ENCODE measurements at regions not wholly inside any gene's neighbourhood (a gene's known extent, or its start where the extent isn't known, plus 50 kb on each side); places are given as distances from the start of the nearest gene placed in this dataset.

DNA sequence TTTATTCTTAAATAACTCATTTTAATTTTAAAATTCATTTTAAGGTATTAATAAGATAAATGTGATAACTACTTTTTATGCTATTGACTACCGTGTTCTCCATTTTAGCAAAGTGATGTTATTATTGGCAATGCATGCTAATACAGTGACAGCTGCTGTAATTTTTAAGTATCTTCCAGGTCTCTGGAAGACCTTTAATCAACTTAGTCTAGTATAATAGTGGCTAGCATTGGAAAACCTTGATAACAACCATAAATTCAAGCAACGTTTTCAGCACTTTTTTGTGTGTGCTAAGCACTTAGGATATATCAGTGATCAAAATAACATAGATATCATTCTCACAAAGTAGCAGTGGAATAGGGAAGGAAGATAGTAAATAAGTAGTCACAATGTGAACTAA is 230.9 kb upstream of the MAGI2 start:
- Histone ChIP-seq H3K27ac (no peak overlapping the region), H3K4me3 (no peak overlapping the region), H3K9me3 (replicated peaks in 1 of 11) (no peaks in the 10 kb centered on the region), H3K4me2 (no peak overlapping the region), H3K4me1 (no peaks in the 10 kb centered on the region), H4K20me1 (no peaks in the 10 kb centered on the region), H3K36me3 (no peaks in the 10 kb centered on the region), H3K9ac (no peak overlapping the region), H3K27me3 (no peaks in the 10 kb centered on the region)
- TF ChIP-seq Cebpa-rat (IDR thresholded peaks at IDR 0.05), result no peak

DNA sequence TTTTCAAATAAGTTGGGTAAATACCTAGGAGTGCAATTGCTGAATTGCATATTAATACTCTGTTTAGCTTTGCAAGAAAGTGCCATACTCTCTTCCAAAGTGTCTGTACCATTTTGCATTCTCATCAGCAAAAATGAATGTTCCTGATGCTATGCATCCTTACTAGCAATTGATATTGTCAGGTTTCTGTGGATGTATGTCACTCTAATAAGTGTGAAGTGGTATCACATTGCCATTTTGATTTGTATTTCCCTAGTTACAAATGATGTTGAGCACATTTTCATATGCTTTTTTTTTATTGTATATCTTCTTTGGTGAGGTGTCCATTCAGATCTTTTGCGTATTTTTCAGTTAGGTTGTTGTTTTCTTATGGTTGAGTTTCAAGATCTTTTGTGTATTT is 230.4 kb upstream of the MAGI2 start:
- no peaks in the 10 kb centered on the region for H4K20me1 ChIP-seq
- H3K4me1 ChIP-seq, result no peaks in the 10 kb centered on the region
- H3K27ac ChIP-seq, result no peak overlapping the region
- no peak for TF ChIP-seq Cebpa-rat (IDR thresholded peaks at IDR 0.05)
- H3K9me3 ChIP-seq (replicated peaks in 1 of 11), result no peaks in the 10 kb centered on the region
- H3K4me2 ChIP-seq, result no peak overlapping the region
- no peak overlapping the region for H3K4me3 ChIP-seq
- H3K36me3 ChIP-seq, result no peaks in the 10 kb centered on the region
- no peak overlapping the region for H3K9ac ChIP-seq
- H3K27me3 ChIP-seq, result no peaks in the 10 kb centered on the region

DNA sequence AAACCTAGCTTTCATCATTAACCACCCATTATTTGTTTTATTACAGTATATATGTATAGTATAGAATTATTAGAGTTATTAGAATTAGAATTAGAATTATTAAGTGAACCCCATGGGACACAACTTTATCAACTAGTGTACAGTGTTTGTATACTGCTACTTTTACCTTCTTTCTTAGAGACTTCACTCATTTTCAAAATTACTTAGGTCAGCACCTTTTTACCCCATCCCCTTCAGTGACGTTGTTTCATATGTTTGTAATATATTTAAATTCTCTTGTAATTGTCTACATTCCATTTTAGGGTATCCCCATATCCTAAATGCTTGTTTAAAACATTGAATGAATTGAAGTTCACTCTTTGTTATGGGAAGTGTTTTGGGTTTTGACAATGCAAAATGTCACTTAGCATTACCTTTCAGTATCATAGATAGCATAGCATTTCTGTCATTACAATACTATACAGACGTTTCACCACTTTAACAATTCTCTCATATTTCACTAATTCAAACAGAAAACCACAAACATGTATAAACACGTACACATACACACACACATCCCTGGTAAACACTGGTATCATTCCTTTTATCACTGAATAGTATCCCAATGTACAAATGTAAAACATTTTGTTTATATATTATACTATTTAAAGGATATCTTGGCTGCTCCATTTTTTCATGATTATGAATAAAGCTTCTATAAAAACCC is 229.9 kb upstream of the MAGI2 start:
- no peak overlapping the region for H3K9ac ChIP-seq
- H3K4me1 ChIP-seq, result no peaks in the 10 kb centered on the region
- no peaks in the 10 kb centered on the region for H3K36me3 ChIP-seq
- no peaks in the 10 kb centered on the region for H3K9me3 ChIP-seq (replicated peaks in 1 of 11)
- H3K4me3 ChIP-seq, result no peak overlapping the region
- no peak for TF ChIP-seq Cebpa-rat (IDR thresholded peaks at IDR 0.05)
- H3K27ac ChIP-seq, result no peak overlapping the region
- no peak overlapping the region for H3K4me2 ChIP-seq
- H4K20me1 ChIP-seq, result no peaks in the 10 kb centered on the region
- no peaks in the 10 kb centered on the region for H3K27me3 ChIP-seq

DNA sequence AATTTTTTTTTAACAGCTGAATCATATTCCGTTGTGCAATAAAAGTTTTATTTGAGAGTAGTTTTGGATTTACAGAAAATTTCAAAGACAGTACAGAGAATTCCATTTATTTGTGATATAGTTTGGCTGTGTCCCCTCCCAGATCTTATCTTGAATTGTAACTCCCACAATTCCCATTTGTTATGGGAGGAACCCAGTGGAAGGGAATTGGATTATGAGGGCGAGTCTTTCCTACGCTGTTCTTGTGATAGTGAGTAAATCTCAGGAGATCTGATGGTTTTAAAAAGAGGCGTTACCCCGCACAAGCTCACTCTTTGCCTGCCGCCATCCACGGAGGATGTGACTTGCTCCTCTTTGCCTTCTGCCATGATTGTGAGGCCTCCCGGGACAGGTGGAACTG is 228.0 kb upstream of the MAGI2 start:
- Histone ChIP-seq H3K4me3 (no peak overlapping the region), H3K27ac (no peak overlapping the region), H3K9ac (no peak overlapping the region), H3K4me1 (no peaks in the 10 kb centered on the region), H3K36me3 (no peaks in the 10 kb centered on the region), H3K27me3 (no peaks in the 10 kb centered on the region), H3K9me3 (replicated peaks in 1 of 11) (no peaks in the 10 kb centered on the region), H3K4me2 (no peak overlapping the region), H4K20me1 (no peaks in the 10 kb centered on the region)
- TF ChIP-seq Cebpa-rat (IDR thresholded peaks at IDR 0.05), result no peak

DNA sequence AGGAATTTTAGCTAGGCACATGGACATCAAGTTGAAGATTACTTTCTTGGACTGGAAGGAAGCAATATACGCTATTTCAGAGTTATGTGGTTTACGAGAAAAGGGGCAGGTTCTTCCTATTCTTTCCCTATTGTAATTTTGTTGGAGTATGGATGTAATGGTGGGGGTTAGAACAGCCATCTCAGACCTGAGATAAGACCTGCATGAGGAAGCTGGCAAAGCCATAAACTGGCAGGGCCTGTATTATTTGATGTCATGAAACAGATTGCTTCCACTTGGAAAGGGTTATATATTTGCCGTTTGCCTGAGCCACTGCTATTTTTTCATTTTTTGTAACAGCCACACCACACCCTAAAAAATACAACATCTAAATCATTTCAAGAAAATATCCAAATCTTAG is 220.5 kb upstream of the MAGI2 start:
- Histone ChIP-seq H3K9me3 (replicated peaks in 1 of 11) (peaks cover 0 to 12% (median 5%) of the 10 kb centered on the region in 11 experiments; a peak in 8 of 22 replicates), H4K20me1 (no peaks in the 10 kb centered on the region), H3K4me2 (no peak overlapping the region), H3K4me3 (no peak overlapping the region), H3K27me3 (no peaks in the 10 kb centered on the region), H3K9ac (no peak overlapping the region), H3K36me3 (no peaks in the 10 kb centered on the region), H3K4me1 (no peaks in the 10 kb centered on the region), H3K27ac (no peak overlapping the region)
- TF ChIP-seq Cebpa-rat (IDR thresholded peaks at IDR 0.05), result no peak

DNA sequence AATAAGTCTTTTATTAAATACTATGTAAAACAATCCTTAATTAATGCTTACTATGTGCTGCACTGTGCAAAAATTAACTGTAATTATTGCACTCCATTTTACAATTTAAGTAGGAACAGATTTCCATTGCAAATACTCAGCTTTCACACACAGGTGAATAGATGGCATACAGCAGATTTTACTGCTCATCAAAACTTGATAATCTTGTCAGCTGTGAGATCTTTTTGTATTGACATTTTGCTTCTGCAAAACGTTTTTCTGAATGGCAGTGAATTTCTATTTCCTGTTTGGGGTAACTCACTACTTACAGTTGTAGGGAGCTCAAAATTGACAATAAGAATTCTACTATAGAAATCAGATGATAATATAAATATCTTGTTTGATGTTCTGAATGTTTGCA is 220.0 kb upstream of the MAGI2 start:
- TF ChIP-seq Cebpa-rat (IDR thresholded peaks at IDR 0.05), result no peak
- no peak overlapping the region for H3K9ac ChIP-seq
- H3K9me3 ChIP-seq (replicated peaks in 1 of 11), result peaks cover 0 to 12% (median 5%) of the 10 kb centered on the region in 11 experiments; a peak in 8 of 22 replicates
- H3K4me3 ChIP-seq, result no peak overlapping the region
- no peaks in the 10 kb centered on the region for H3K27me3 ChIP-seq
- no peaks in the 10 kb centered on the region for H3K4me1 ChIP-seq
- H4K20me1 ChIP-seq, result no peaks in the 10 kb centered on the region
- no peak overlapping the region for H3K4me2 ChIP-seq
- H3K27ac ChIP-seq, result no peak overlapping the region
- H3K36me3 ChIP-seq, result no peaks in the 10 kb centered on the region

DNA sequence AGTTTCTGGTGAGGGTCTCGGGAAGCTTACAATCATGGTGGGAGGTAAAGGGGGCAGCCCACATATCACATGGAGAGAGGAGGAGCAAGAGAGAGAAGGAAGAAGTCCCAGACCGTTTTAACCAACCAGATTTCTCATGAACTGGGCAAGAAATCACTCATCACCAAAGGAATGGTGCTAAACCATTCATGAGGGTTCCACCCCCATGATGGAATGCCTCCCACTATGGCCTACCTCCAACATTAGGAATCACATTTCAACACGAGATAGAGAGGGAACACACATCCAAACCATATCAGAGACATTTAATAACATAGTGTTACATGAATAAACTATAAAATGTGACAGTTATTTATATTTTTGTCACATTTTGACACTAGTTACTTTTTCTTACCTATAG is 214.8 kb upstream of the MAGI2 start:
- no peak overlapping the region for H3K4me3 ChIP-seq
- no peak for TF ChIP-seq Cebpa-rat (IDR thresholded peaks at IDR 0.05)
- H4K20me1 ChIP-seq, result no peaks in the 10 kb centered on the region
- no peaks in the 10 kb centered on the region for H3K36me3 ChIP-seq
- no peak overlapping the region for H3K27ac ChIP-seq
- H3K27me3 ChIP-seq, result no peaks in the 10 kb centered on the region
- no peak overlapping the region for H3K9ac ChIP-seq
- H3K4me1 ChIP-seq, result no peaks in the 10 kb centered on the region
- no peak overlapping the region for H3K4me2 ChIP-seq
- peaks cover 0 to 12% (median 5%) of the 10 kb centered on the region in 11 experiments; a peak in 8 of 22 replicates for H3K9me3 ChIP-seq (replicated peaks in 1 of 11)

DNA sequence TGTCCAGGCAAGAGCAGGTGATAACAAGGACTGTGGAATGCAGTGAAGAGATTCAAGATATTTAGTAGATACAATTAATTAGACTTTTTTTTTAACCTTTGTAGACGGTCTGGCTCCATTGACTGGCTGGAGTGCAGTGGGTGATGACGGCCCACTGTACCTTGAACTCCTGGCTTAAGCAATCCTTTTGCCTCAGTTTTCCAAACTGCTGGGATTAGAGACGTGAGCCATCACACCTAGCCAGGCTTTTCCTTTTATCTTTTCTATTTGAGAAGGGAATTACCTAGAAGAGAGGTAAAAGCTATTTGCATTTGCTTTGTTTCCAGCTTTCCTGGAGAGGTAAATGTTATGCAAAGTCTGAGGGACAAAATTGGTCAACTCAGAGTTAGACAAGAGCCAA is 213.0 kb upstream of the MAGI2 start:
- Histone ChIP-seq H3K4me3 (no peak overlapping the region), H3K4me1 (no peaks in the 10 kb centered on the region), H3K27ac (no peak overlapping the region), H3K27me3 (no peaks in the 10 kb centered on the region), H4K20me1 (no peaks in the 10 kb centered on the region), H3K4me2 (no peak overlapping the region), H3K9ac (no peak overlapping the region), H3K9me3 (replicated peaks in 1 of 11) (peaks cover 0 to 12% (median 5%) of the 10 kb centered on the region in 11 experiments; a peak in 8 of 22 replicates), H3K36me3 (no peaks in the 10 kb centered on the region)
- no peak for TF ChIP-seq Cebpa-rat (IDR thresholded peaks at IDR 0.05)

DNA sequence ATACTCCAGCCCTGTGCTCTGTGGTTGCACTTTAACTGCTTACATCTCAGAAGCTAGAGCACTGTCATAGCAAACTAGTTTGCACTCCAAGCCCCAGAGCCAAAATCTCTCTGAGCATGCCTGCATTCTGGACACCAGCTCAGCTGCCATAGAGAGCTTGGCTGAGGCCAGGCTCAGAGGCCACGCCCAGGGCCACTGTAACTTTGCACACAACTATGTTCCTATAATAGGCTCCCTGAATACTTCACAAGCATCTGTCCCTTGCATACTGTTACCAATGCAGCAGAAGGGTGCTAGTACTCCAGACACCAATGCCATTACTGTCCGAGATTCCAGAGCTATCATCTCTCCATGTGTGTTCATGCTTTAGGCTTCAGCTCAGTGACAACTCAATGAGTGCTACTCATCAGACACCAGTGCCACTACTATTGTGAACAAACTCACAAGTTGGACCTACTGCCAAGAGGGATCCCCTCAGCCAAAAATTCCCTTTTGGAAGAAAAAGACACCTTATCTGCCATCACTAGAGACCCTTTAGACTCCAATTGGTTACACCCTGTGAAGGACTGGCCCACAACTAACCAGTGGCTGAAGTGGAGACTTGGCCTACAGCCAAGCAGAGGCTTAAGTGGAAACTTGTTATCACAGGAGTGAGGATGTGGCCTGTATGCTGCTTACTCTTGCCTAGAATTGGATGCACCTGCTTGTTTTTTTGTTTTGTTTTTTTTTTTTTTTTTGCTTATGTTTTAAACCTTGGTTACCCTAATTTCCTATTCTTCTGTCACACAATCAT is 211.6 kb upstream of the MAGI2 start:
- Histone ChIP-seq H4K20me1 (no peaks in the 10 kb centered on the region), H3K27me3 (no peaks in the 10 kb centered on the region), H3K9ac (no peak overlapping the region), H3K9me3 (replicated peaks in 1 of 11) (peaks cover 0 to 3% (median 2%) of the 10 kb centered on the region in 11 experiments; a peak in 6 of 22 replicates), H3K4me2 (no peak overlapping the region), H3K27ac (no peak overlapping the region), H3K36me3 (no peaks in the 10 kb centered on the region), H3K4me1 (no peaks in the 10 kb centered on the region), H3K4me3 (no peak overlapping the region)
- no peak for TF ChIP-seq Cebpa-rat (IDR thresholded peaks at IDR 0.05)

DNA sequence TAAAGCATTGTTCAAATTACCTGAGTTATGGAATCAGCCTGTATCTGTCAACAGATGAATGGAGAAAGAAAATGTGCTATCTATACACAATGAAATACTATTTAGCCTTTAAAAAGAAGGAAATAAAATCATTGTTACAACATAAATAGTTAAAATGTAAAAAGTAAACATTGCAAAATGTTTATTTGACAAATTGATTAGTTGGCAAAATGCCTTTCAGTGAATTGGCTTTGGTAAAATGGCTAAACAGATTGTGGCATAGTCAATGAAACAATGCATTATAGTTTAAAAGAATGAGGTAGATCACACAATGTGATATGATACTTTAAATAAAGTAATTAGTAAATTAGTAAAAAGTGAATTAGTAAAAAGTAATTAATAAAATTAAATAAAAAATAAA is 204.8 kb upstream of the MAGI2 start:
- TF ChIP-seq Cebpa-rat (IDR thresholded peaks at IDR 0.05), result no peak
- H3K27me3 ChIP-seq, result no peaks in the 10 kb centered on the region
- no peak overlapping the region for H3K4me3 ChIP-seq
- H3K9me3 ChIP-seq (replicated peaks in 1 of 11), result no peaks in the 10 kb centered on the region
- no peaks in the 10 kb centered on the region for H3K4me1 ChIP-seq
- H4K20me1 ChIP-seq, result no peaks in the 10 kb centered on the region
- no peak overlapping the region for H3K27ac ChIP-seq
- no peak overlapping the region for H3K4me2 ChIP-seq
- H3K9ac ChIP-seq, result no peak overlapping the region
- H3K36me3 ChIP-seq, result no peaks in the 10 kb centered on the region
